ENCODE measurements at regions not wholly inside any gene's neighbourhood (a gene's known extent, or its start where the extent isn't known, plus 50 kb on each side); places are given as distances from the start of the nearest gene placed in this dataset.

- DNase-seq: no peak
- intact Hi-C loops (cut with DNase I): no loop called here
Observed at GRCh38 chr1:163774401-163774945, 452.7 kb downstream of the NUF2 start.

- intact Hi-C loops (cut with DNase I): no loop called here
Observed at GRCh38 chr1:163774978-163775620, 453.3 kb downstream of the NUF2 start.

DNA sequence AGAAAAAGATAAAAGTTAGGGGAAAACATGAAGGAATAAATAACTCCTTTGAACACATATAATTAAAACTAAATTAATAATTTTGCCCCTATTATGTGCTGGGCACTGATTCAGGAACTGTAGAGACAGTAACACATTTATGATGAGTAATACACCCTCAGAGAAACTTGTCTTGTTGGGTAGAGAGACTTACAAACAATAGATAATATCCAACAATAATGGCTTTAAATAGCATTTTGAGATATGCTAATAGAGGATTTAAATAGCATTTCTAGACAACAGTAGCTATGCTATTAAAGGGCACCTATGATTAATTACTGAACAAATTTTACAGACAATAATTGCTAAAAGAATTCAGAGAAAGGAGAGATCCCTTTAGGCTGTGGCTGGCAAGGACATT is 455.5 kb downstream of the NUF2 start:
- intact Hi-C loops (cut with DNase I): no loop called here
- DNase-seq: no peak

More at GRCh38 chr1:163774978-163775620, 453.3 kb downstream of the NUF2 start:
- no peak for DNase-seq

GRCh38 chr1:163781146-163781545 is 459.4 kb downstream of the NUF2 start:
- no peak for DNase-seq
- intact Hi-C loops (cut with DNase I): no loop called here

- intact Hi-C loops (cut with DNase I): no loop called here
- DNase-seq: no peak
Observed at GRCh38 chr1:163785868-163786405, 464.2 kb downstream of the NUF2 start.

- intact Hi-C loops (cut with DNase I): no loop called here
- no peak for DNase-seq
Observed at GRCh38 chr1:163789911-163790310, 468.2 kb downstream of the NUF2 start.

DNA sequence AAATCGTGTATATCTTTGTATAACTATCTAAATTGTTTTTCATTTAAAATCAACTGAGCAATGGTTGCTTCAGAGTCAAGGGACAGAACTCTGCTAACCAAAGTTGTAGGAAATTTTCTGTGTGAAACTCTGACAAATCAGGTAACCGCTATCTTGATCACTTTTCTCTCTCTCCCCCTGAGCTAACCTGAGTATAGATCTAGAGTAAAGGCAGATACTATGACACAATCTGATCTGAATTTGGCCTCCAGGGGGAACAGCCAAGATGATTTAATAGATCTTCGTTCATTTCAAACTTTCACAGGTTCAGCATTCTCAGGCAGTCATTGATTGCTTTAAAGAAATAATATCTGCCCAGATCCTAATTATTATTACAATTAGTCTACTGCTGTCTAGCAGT is 472.8 kb downstream of the NUF2 start:
- intact Hi-C loops (cut with DNase I): no loop called here
- no peak for DNase-seq

DNA sequence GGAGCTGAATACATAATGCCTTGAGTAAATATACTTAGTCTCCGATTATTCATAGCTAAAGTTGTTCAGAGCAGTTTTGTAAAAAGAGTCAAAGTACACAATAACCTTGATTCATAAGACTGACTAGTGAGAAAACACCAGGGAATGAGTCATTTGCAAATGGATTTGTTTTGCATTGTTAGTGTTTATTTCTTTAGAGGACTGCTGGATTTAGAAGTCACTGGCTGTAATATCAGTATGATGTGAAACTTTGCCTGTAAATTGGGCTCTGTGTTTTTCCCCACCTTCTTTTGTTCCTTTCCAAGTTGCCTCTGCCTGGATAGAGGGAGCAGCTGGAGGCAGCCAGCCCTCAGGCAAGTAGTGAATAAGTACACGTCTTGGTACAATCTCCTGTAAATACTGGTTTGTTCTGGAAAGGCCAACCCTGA is 474.7 kb downstream of the NUF2 start:
- peak in 1 of 42 donors; percentile 37 for DNase-seq
- intact Hi-C loops (cut with DNase I): no loop called here

GRCh38 chr1:163797816-163798215 is 476.1 kb downstream of the NUF2 start:
- DNase-seq: no peak
- intact Hi-C loops (cut with DNase I): no loop called here

GRCh38 chr1:163799190-163799805 is 477.5 kb downstream of the NUF2 start:
- no peak for DNase-seq
- intact Hi-C loops (cut with DNase I): no loop called here

DNA sequence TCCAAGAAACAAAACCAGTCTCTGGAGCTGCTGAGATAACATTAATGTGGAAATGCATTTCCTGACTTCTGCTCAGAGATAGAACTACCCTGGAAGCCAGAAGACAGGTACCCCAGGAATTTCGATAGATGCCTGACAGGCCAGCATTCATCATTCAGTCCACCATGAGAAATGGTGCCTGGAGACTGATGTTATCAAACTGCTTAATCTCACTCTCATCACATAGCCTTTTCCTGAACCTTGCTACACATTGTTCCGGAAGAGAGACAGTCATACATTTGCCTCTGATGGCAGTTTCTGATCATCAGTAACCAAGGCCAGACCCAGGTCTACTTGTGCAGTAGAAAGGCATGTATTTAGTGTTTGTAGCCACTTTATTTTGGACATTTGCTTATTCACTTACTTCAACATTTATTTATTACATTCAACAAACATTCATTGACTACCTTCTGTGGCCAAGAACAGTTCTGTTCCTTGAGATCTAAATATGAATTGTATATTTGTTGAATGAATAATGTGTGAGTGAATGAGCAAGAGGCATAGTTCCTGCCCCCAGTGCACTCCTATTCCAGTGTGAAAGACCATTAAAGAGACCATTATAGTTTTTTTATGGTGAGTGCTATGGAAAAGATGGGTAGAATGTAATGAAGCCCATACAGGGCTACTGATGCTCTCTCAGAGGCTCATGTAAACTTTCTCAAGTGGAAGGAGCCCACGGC is 485.7 kb downstream of the NUF2 start:
- intact Hi-C loops (cut with DNase I): no loop called here
- DNase-seq: no peak

- intact Hi-C loops (cut with DNase I): no loop called here
Observed at GRCh38 chr1:163813251-163813650, 491.5 kb downstream of the NUF2 start.

GRCh38 chr1:163820226-163820625 is 498.5 kb downstream of the NUF2 start:
- intact Hi-C loops (cut with DNase I): no loop called here
- no peak for DNase-seq

More at GRCh38 chr1:163813251-163813650, 491.5 kb downstream of the NUF2 start:
- DNase-seq: no peak

GRCh38 chr1:163820766-163821165 is 499.0 kb downstream of the NUF2 start:
- DNase-seq: no peak
- intact Hi-C loops (cut with DNase I): no loop called here

DNA sequence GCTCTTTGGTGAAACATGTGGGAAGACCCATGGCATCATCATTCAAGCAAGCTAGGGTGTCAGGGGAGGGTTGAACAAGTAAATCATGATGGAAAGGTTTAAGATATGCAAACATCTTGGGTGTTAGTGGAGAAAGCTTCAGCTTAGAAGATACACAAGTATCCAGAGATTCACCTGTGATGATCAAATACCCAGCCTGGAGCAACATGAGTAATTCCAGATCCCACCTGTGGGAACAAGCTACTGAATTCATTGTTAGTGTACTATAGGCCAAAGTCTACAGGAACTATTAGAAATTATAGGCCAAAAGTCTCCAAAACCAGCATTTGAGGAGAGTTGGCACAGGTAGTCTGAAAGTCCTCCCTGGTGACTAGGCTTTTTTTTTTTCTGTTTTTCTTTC is 499.9 kb downstream of the NUF2 start:
- no peak for DNase-seq
- intact Hi-C loops (cut with DNase I): no loop called here

- intact Hi-C loops (cut with DNase I): no loop called here
- no peak for DNase-seq
Observed at GRCh38 chr1:163823017-163823416, 501.3 kb downstream of the NUF2 start.

DNA sequence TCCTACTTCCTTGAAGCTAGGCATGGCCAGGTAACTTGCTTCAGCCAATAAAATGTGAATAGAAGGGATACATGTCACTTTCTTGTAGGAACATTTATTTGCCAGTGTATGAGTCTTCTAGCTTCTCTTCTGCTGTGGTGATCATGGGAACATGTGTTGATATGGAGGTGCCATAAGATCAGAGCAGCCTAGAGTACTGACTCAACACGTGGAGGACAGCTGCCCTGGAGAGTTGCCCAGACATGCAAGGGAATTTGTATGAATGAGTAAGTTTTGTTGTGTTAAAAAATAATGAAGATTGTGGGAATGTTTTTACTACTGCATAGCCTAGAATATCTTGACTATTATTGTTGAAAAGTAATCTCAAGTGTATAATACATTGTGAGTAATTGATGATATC is 502.3 kb downstream of the NUF2 start:
- no peak for DNase-seq
- intact Hi-C loops (cut with DNase I): no loop called here

DNA sequence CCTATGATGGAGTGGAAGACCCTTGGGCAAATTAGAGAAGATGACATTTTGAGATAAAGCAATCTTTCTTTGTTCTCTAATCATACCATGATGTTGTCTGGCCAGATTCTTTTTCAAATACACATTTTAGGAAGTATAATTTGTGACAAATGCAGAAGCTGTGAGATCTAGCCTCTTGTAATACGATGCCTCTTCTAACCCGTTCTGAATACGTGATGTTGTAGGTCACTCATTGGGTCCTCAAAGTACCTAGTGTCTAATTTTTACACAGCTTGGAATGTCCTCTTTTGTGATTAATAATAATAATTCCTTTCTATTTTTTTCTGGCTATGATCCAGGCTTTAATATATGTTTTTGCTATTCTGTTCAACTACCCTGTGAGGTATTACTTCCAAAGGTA is 502.7 kb downstream of the NUF2 start:
- DNase-seq: no peak
- intact Hi-C loops (cut with DNase I): no loop called here

DNA sequence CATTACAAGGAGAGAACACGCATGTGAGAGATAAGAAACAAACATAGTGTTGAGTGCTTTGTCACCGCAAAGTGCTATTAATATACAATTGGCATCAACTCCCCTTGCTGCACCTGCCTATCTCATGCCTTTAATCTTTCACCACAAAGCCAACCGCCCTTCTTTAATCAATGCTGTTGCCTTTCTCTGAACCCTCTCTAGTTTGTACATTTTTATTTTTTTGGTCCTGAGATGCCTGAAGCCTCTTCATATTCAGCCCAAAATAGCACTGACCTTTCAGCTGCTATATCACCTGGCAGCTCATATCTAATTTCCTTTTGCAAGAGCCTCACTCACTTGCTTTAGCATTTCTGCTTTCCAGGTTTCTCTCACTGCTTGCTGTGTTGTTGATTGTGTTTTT is 504.7 kb downstream of the NUF2 start:
- no peak for DNase-seq
- intact Hi-C loops (cut with DNase I): no loop called here

- intact Hi-C loops (cut with DNase I): no loop called here
- DNase-seq: no peak
Observed at GRCh38 chr1:163834778-163835177, 513.0 kb downstream of the NUF2 start.

Measured in head of caudate nucleus (tissue), 42 donors.